ENCODE measurements at regions not wholly inside any gene's neighbourhood (a gene's known extent, or its start where the extent isn't known, plus 50 kb on each side); places are given as distances from the start of the nearest gene placed in this dataset.

GRCh38 chr14:65810322-65810721 lies 397.8 kb downstream of the FUT8 start:
- no peak overlapping the region for H3K4me3 Mint-ChIP-seq (ENCODE audit: unreplicated experiment)
- intact Hi-C loops (cut with micrococcal nuclease): no loop called here
- H3K9me3 Mint-ChIP-seq (ENCODE audit: unreplicated experiment): no peaks in the 10 kb centered on the region
- DNase-seq (ENCODE audit: unreplicated experiment): no peak
- no TSS peak for BruUV-seq (replicated peaks)
- H3K27me3 Mint-ChIP-seq (ENCODE audit: insufficient read depth, unreplicated experiment): no peaks in the 10 kb centered on the region
- CTCF ChIA-PET: interaction anchor here (0.6 to 4.2 kb wide), 3 partner anchors 11 to 645 kb away, joined by 3 to 21 read pairs (median 4); no protein-coding TSS in a partner anchor
- POLR2A ChIA-PET: no interaction called here
- H3K27ac Mint-ChIP-seq (ENCODE audit: low read depth, unreplicated experiment): no peak overlapping the region
- H3K4me1 Mint-ChIP-seq (ENCODE audit: insufficient read depth, unreplicated experiment): no peaks in the 10 kb centered on the region
- H3K36me3 Mint-ChIP-seq (ENCODE audit: insufficient read depth, unreplicated experiment): no peaks in the 10 kb centered on the region
- no peak for TF ChIP-seq CTCF (IDR thresholded peaks at IDR 0.05; ENCODE audit: unreplicated experiment)

- no peak for DNase-seq (ENCODE audit: unreplicated experiment)
- ChIA-PET POLR2A (no interaction called here), CTCF (interaction anchor here (1.4 to 4.2 kb wide), 2 partner anchors 11 to 399 kb away, joined by 4 to 21 read pairs; no protein-coding TSS in a partner anchor)
- no peaks in the 10 kb centered on the region for H3K9me3 Mint-ChIP-seq (ENCODE audit: unreplicated experiment)
- no peaks in the 10 kb centered on the region for H3K4me1 Mint-ChIP-seq (ENCODE audit: insufficient read depth, unreplicated experiment)
- intact Hi-C loops (cut with micrococcal nuclease): no loop called here
- no peak overlapping the region for H3K4me3 Mint-ChIP-seq (ENCODE audit: unreplicated experiment)
- BruUV-seq (replicated peaks): no TSS peak
- no peak for TF ChIP-seq CTCF (IDR thresholded peaks at IDR 0.05; ENCODE audit: unreplicated experiment)
- no peaks in the 10 kb centered on the region for H3K27me3 Mint-ChIP-seq (ENCODE audit: insufficient read depth, unreplicated experiment)
- no peak overlapping the region for H3K27ac Mint-ChIP-seq (ENCODE audit: low read depth, unreplicated experiment)
- H3K36me3 Mint-ChIP-seq (ENCODE audit: insufficient read depth, unreplicated experiment): no peaks in the 10 kb centered on the region
Observed at GRCh38 chr14:65813760-65814384, 401.3 kb downstream of the FUT8 start.

GRCh38 chr14:65815127-65815526 lies 402.6 kb downstream of the FUT8 start:
- no peak for TF ChIP-seq CTCF (IDR thresholded peaks at IDR 0.05; ENCODE audit: unreplicated experiment)
- no peaks in the 10 kb centered on the region for H3K27me3 Mint-ChIP-seq (ENCODE audit: insufficient read depth, unreplicated experiment)
- CTCF ChIA-PET: interaction anchor here (0.6 to 1.6 kb wide), 3 partner anchors 9 to 399 kb away, joined by 3 to 9 read pairs (median 5); no protein-coding TSS in a partner anchor

GRCh38 chr14:65817011-65817410 lies 404.5 kb downstream of the FUT8 start:
- no peak overlapping the region for H3K27ac Mint-ChIP-seq (ENCODE audit: low read depth, unreplicated experiment)
- ChIA-PET POLR2A (no interaction called here), CTCF (interaction anchor here (1.5 kb wide), 1 partner anchor 8 kb away, joined by 6 read pairs; no protein-coding TSS in a partner anchor)
- no peaks in the 10 kb centered on the region for H3K27me3 Mint-ChIP-seq (ENCODE audit: insufficient read depth, unreplicated experiment)
- H3K9me3 Mint-ChIP-seq (ENCODE audit: unreplicated experiment): no peaks in the 10 kb centered on the region
- H3K4me3 Mint-ChIP-seq (ENCODE audit: unreplicated experiment): no peak overlapping the region
- intact Hi-C loops (cut with micrococcal nuclease): no loop called here
- no peaks in the 10 kb centered on the region for H3K36me3 Mint-ChIP-seq (ENCODE audit: insufficient read depth, unreplicated experiment)
- DNase-seq (ENCODE audit: unreplicated experiment): no peak
- no peaks in the 10 kb centered on the region for H3K4me1 Mint-ChIP-seq (ENCODE audit: insufficient read depth, unreplicated experiment)
- TF ChIP-seq CTCF (IDR thresholded peaks at IDR 0.05; ENCODE audit: unreplicated experiment): no peak
- no TSS peak for BruUV-seq (replicated peaks)

More at GRCh38 chr14:65815127-65815526, 402.6 kb downstream of the FUT8 start:
- no peaks in the 10 kb centered on the region for H3K9me3 Mint-ChIP-seq (ENCODE audit: unreplicated experiment)
- no peaks in the 10 kb centered on the region for H3K36me3 Mint-ChIP-seq (ENCODE audit: insufficient read depth, unreplicated experiment)
- H3K4me3 Mint-ChIP-seq (ENCODE audit: unreplicated experiment): no peak overlapping the region
- POLR2A ChIA-PET: interaction anchor here (0.6 kb wide), 1 partner anchor 390 kb away, joined by 3 read pairs; no protein-coding TSS in a partner anchor
- BruUV-seq (replicated peaks): no TSS peak
- intact Hi-C loops (cut with micrococcal nuclease): no loop called here
- DNase-seq (ENCODE audit: unreplicated experiment): no peak
- H3K27ac Mint-ChIP-seq (ENCODE audit: low read depth, unreplicated experiment): no peak overlapping the region
- H3K4me1 Mint-ChIP-seq (ENCODE audit: insufficient read depth, unreplicated experiment): no peaks in the 10 kb centered on the region

Measured in MCF 10A (cell line).